PC-3 (cell line): ENCODE measurements at regions not wholly inside any gene's neighbourhood (a gene's known extent, or its start where the extent isn't known, plus 50 kb on each side); places are given as distances from the start of the nearest gene placed in this dataset.

Source experiments
- ATAC-seq: fragments of 200-7000 bp; cut with Tn5 transposase; 2 replicates; pipeline ENCODE4 v1.9.1; 2020; ENCODE audit warnings: mild to moderate bottlenecking, moderate library complexity
- BruUV-seq: library from RNA; stranded (reverse); fragments of 400-500 nt; replicated peaks from 2 replicates; lab custom pipeline; 2021; lab: Mats Ljungman, UMichigan
- CTCF ChIA-PET: fragments of 300-600 bp; sonication (Branson Sonifier 250); formaldehyde crosslinking; loops from one replicate; lab custom pipeline; 2022; ENCODE audit warnings: antibody characterized with exemption; lab: Charles Lee
- POLR2A ChIA-PET: fragments of 300-600 bp; sonication (Branson Sonifier 250); formaldehyde crosslinking; loops from one replicate; lab custom pipeline; 2022; ENCODE audit warnings: antibody characterized with exemption; ENCODE audit not compliant: unreplicated experiment; lab: Charles Lee
- DNase-seq: peaks from one replicate; pipeline ENCODE4 v3.0.0-alpha.2; 2015
- H2AFZ ChIP-seq: fragments of 300-600 bp; sonication (generic); 2 replicates; pipeline ENCODE4 v1.6.0; 2016; ENCODE audit warnings: antibody characterized with exemption, low read length
- H3F3A ChIP-seq: fragments of 300-600 bp; sonication (generic); one replicate; pipeline ENCODE4 v1.6.0; 2017; ENCODE audit warnings: antibody characterized with exemption, low read length, control low read depth, mild to moderate bottlenecking; ENCODE audit not compliant: unreplicated experiment
- H3K27ac ChIP-seq: fragments of 300-600 bp; sonication (generic); 2 replicates; pipeline ENCODE4 v1.5.1; 2016; ENCODE audit warnings: mild to moderate bottlenecking, low read length
- H3K27me3 ChIP-seq: fragments of 300-600 bp; sonication (generic); 2 replicates; pipeline ENCODE4 v1.6.1; 2016; ENCODE audit warnings: low read length, mixed read lengths
- H3K36me3 ChIP-seq: fragments of 300-600 bp; sonication (generic); 2 replicates; pipeline ENCODE4 v1.6.1; 2016; ENCODE audit warnings: low read depth, mixed run types, low read length, mixed read lengths
- H3K4me1 ChIP-seq: fragments of 300-600 bp; sonication (generic); 2 replicates; pipeline ENCODE4 v1.5.1; 2016; ENCODE audit warnings: low read length; ENCODE audit not compliant: insufficient read depth
- H3K4me2 ChIP-seq: fragments of 300-600 bp; sonication (generic); 2 replicates; pipeline ENCODE4 v1.6.0; 2016; ENCODE audit warnings: low read length
- H3K4me3 ChIP-seq: fragments of 300-600 bp; sonication (generic); 2 replicates; pipeline ENCODE4 v1.5.1; 2016; ENCODE audit warnings: mild to moderate bottlenecking, low read length, mixed read lengths
- H3K79me2 ChIP-seq: fragments of 300-600 bp; sonication (generic); 2 replicates; pipeline ENCODE4 v1.6.1; 2017; ENCODE audit warnings: low read length, mixed read lengths
- H3K9ac ChIP-seq: fragments of 300-600 bp; sonication (generic); 2 replicates; pipeline ENCODE4 v1.6.0; 2016; ENCODE audit warnings: mild to moderate bottlenecking, low read length
- H3K9me2 ChIP-seq: fragments of 300-600 bp; sonication (generic); replicated peaks from 2 replicates; pipeline ENCODE4 v1.6.1; 2016; ENCODE audit warnings: mixed run types, low read length, mixed read lengths
- H3K9me3 ChIP-seq: fragments of 300-600 bp; sonication (generic); 2 replicates; pipeline ENCODE4 v1.6.1; 2016; ENCODE audit warnings: low read length, mixed read lengths
- H4K20me1 ChIP-seq: fragments of 300-600 bp; sonication (generic); 2 replicates; pipeline ENCODE4 v1.6.1; 2016; ENCODE audit warnings: low read length, mixed read lengths
- CTCF ChIP-seq: fragments of 300-600 bp; sonication (generic); conservative IDR thresholded peaks from 2 replicates; pipeline ENCODE4 v1.5.1; 2017; ENCODE audit warnings: antibody characterized with exemption, low read depth, mild to moderate bottlenecking, low read length
- EZH2 ChIP-seq: fragments of 300-600 bp; sonication (generic); IDR thresholded peaks from one replicate; pipeline ENCODE4 v1.6.1; 2017; ENCODE audit warnings: antibody characterized with exemption, mild to moderate bottlenecking, low read length; ENCODE audit not compliant: unreplicated experiment
- EZH2phosphoT487 ChIP-seq: fragments of 300-600 bp; sonication (generic); IDR thresholded peaks from 2 replicates; pipeline ENCODE4 v1.6.1; 2018; ENCODE audit warnings: mild to moderate bottlenecking, antibody characterized with exemption, low read length, borderline replicate concordance
- intact Hi-C: fragments of 100-400 bp; cut with micrococcal nuclease; formaldehyde crosslinking; loops from 2 replicates; pipeline ENCODE4 v1.9.0; 2023

- intact Hi-C loops = loop anchor here (10.0 kb wide), 1 partner anchor 60 kb away; no protein-coding TSS in a partner anchor
- CTCF ChIA-PET = no interaction called here
- POLR2A ChIA-PET = interaction anchor here (0.6 to 0.7 kb wide), 2 partner anchors 17 to 34 kb away, joined by 3 to 4 read pairs; no protein-coding TSS in a partner anchor
These were observed 300.2 kb downstream of the MAP2K6 start for GRCh38 chr17:69714669-69715068.

DNA sequence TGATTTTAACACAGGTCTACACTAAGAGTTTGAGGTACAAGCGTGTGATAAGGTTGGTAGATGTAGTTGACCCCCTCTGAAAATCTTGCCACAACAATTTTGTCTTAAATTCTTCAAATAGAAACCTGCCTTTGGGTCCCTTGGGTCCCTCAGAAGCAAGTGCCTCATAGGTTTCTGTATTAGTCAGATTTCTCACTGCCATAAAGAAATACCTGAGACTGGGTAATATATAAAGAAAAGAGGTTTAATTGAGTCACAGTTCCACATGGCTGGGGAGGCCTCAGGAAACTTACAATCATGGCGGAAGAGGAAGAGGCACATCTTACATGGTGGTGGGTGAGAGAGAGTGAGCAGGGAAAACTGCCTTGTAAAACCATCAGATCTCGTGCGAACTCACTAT lies 301.2 kb downstream of the MAP2K6 start:
- Histone ChIP-seq H3K9me2 (no peaks in the 10 kb centered on the region; the same call in 1 of the 2 replicates), H3K9ac (no peak overlapping the region), H3K36me3 (no peaks in the 10 kb centered on the region), H3F3A (no peaks in the 10 kb centered on the region), H3K27me3 (no peaks in the 10 kb centered on the region), H3K79me2 (no peaks in the 10 kb centered on the region), H3K4me2 (no peak overlapping the region), H4K20me1 (no peaks in the 10 kb centered on the region), H2AFZ (no peak overlapping the region), H3K4me1 (peaks cover 8% of the 10 kb centered on the region; the same call in 1 of the 2 replicates), H3K4me3 (no peak overlapping the region), H3K27ac (no peak overlapping the region), H3K9me3 (no peaks in the 10 kb centered on the region)
- CTCF ChIA-PET = interaction anchor here (1.0 kb wide), 1 partner anchor 109 kb away, joined by 3 read pairs; no protein-coding TSS in a partner anchor
- intact Hi-C loops = loop anchor here (10.0 kb wide), 1 partner anchor 61 kb away; no protein-coding TSS in a partner anchor
- ATAC-seq (no peak), DNase-seq (no peak)
- TF ChIP-seq EZH2phosphoT487 (no peak), CTCF (no peak), EZH2 (no peak)
- no TSS peak for BruUV-seq
- POLR2A ChIA-PET = no interaction called here

More at GRCh38 chr17:69714669-69715068, 300.2 kb downstream of the MAP2K6 start:
- no peak overlapping the region for H3K4me3 ChIP-seq
- no TSS peak for BruUV-seq
- no peak for DNase-seq
- no peak for TF ChIP-seq EZH2
- no peaks in the 10 kb centered on the region for H3K79me2 ChIP-seq
- H3F3A ChIP-seq = no peaks in the 10 kb centered on the region
- no peaks in the 10 kb centered on the region; the same call in 1 of the 2 replicates for H3K9me2 ChIP-seq
- no peaks in the 10 kb centered on the region for H4K20me1 ChIP-seq
- peaks cover 11% of the 10 kb centered on the region; the same call in 1 of the 2 replicates for H3K4me1 ChIP-seq
- no peaks in the 10 kb centered on the region for H3K27me3 ChIP-seq
- H3K9me3 ChIP-seq = no peaks in the 10 kb centered on the region
- no peak overlapping the region for H3K4me2 ChIP-seq
- ATAC-seq = no peak
- no peak overlapping the region for H2AFZ ChIP-seq
- no peak overlapping the region for H3K9ac ChIP-seq
- H3K27ac ChIP-seq = no peak overlapping the region
- H3K36me3 ChIP-seq = no peaks in the 10 kb centered on the region

GRCh38 chr17:69716556-69716955 lies 302.1 kb downstream of the MAP2K6 start:
- H3K4me1 ChIP-seq = no peaks in the 10 kb centered on the region
- no peak overlapping the region for H3K9ac ChIP-seq
- no peak overlapping the region for H3K4me3 ChIP-seq
- no TSS peak for BruUV-seq
- no peaks in the 10 kb centered on the region for H4K20me1 ChIP-seq
- no peaks in the 10 kb centered on the region for H3K9me2 ChIP-seq
- no peak overlapping the region for H3K4me2 ChIP-seq
- intact Hi-C loops = loop anchor here (10.0 kb wide), 1 partner anchor 62 kb away; no protein-coding TSS in a partner anchor
- POLR2A ChIA-PET = interaction anchor here (0.6 kb wide), 1 partner anchor 112 kb away, joined by 6 read pairs; no protein-coding TSS in a partner anchor
- H3K27me3 ChIP-seq = no peaks in the 10 kb centered on the region
- CTCF ChIA-PET = interaction anchor here (1.0 kb wide), 1 partner anchor 109 kb away, joined by 3 read pairs; no protein-coding TSS in a partner anchor
- H2AFZ ChIP-seq = no peak overlapping the region
- ATAC-seq (no peak), DNase-seq (no peak)
- no peaks in the 10 kb centered on the region for H3F3A ChIP-seq
- H3K27ac ChIP-seq = no peak overlapping the region
- H3K79me2 ChIP-seq = no peaks in the 10 kb centered on the region
- no peaks in the 10 kb centered on the region for H3K36me3 ChIP-seq
- TF ChIP-seq EZH2 (no peak), EZH2phosphoT487 (no peak), CTCF (no peak)
- no peaks in the 10 kb centered on the region for H3K9me3 ChIP-seq
